ENCODE measurements at regions not wholly inside any gene's neighbourhood (a gene's known extent, or its start where the extent isn't known, plus 50 kb on each side); places are given as distances from the start of the nearest gene placed in this dataset.
A peak's percentile ranks its signal among the peaks of the same experiment; 100 is the strongest.

- H3K4me3 ChIP-seq (ENCODE audit: low read depth, low read length) = no peak overlapping the region
- DNase-seq (ENCODE audit: low read depth) = no peak
- TF ChIP-seq, protein P1, sequence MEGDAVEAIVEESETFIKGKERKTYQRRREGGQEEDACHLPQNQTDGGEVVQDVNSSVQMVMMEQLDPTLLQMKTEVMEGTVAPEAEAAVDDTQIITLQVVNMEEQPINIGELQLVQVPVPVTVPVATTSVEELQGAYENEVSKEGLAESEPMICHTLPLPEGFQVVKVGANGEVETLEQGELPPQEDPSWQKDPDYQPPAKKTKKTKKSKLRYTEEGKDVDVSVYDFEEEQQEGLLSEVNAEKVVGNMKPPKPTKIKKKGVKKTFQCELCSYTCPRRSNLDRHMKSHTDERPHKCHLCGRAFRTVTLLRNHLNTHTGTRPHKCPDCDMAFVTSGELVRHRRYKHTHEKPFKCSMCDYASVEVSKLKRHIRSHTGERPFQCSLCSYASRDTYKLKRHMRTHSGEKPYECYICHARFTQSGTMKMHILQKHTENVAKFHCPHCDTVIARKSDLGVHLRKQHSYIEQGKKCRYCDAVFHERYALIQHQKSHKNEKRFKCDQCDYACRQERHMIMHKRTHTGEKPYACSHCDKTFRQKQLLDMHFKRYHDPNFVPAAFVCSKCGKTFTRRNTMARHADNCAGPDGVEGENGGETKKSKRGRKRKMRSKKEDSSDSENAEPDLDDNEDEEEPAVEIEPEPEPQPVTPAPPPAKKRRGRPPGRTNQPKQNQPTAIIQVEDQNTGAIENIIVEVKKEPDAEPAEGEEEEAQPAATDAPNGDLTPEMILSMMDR (IDR thresholded peaks at IDR 0.05; ENCODE audit: control insufficient read depth, extremely low read depth, insufficient read depth) = no peak
Measured at GRCh38 chr6:22807818-22808217, 238.5 kb downstream of the HDGFL1 start.

DNA sequence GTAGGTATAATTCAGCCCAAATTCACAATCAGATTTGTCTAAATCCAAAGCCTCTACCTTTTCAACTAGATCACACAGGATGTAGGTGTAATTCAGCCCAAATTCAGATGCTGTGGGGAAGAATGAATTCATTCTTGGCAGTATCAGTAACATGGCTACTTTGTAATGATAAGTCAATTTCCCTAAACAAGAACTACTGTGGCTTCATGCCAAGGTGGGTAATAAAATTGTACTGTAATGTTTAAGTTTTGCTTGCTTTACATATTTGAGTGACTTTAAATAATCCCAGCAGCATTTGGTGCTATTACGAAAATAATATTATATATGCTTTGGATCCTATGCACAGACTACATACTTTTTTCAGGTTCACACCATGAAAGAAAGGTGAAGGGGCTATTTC is 239.1 kb downstream of the HDGFL1 start:
- TF ChIP-seq, protein P1 (IDR thresholded peaks at IDR 0.05; ENCODE audit: control insufficient read depth, extremely low read depth, insufficient read depth) = no peak
- DNase-seq (ENCODE audit: low read depth) = peak; percentile 10
- H3K4me3 ChIP-seq (ENCODE audit: low read depth, low read length) = no peak overlapping the region

DNA sequence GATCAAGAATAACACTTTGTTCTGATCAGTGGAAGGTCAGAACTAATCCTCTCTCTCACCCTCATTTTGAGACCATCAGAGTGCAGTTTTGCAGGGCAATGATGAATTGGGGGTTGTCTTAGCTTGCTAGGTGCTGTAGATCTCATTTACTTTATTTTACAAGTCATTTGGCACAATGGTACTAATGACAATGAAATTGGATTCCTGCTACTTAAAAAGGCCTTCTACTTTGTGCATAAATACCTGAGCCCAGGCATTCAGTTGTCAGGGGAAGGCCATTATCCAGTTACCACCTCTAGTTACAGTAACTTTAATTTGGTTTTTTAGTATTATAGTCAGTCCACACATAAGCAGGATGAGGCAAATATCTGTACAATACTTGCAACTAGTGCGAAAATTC is 240.0 kb downstream of the HDGFL1 start:
- TF ChIP-seq, protein P1 (IDR thresholded peaks at IDR 0.05; ENCODE audit: control insufficient read depth, extremely low read depth, insufficient read depth) = no peak
- H3K4me3 ChIP-seq (ENCODE audit: low read depth, low read length) = no peak overlapping the region
- no peak for DNase-seq (ENCODE audit: low read depth)

DNA sequence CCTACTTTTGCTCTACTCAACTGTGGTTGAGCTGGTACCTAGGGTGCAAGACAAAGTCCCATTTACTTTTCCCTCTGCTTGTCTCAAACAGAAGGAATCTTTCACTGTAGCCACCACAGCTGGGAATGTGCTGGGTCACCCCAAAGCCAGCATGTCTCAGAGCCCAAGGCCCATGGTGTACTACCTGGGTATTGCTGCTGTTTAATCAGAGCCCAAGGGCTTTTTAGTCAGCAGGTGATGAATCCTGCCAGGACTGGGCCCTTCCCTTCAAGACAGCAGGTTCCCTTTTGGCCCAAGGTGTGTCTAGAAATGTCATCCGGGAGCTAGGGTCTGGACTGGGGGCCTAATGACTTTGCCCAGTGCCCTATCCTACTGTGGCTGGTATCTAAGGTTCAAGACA is 249.8 kb downstream of the HDGFL1 start:
- TF ChIP-seq, protein P1 (IDR thresholded peaks at IDR 0.05; ENCODE audit: control insufficient read depth, extremely low read depth, insufficient read depth) = no peak
- H3K4me3 ChIP-seq (ENCODE audit: low read depth, low read length) = no peak overlapping the region
- no peak for DNase-seq (ENCODE audit: low read depth)

- DNase-seq (ENCODE audit: low read depth) = peak; percentile 35
- TF ChIP-seq, protein P1 (IDR thresholded peaks at IDR 0.05; ENCODE audit: control insufficient read depth, extremely low read depth, insufficient read depth) = no peak
- H3K4me3 ChIP-seq (ENCODE audit: low read depth, low read length) = no peak overlapping the region
Measured at GRCh38 chr6:22821664-22822320, 252.4 kb downstream of the HDGFL1 start.

- no peak for DNase-seq (ENCODE audit: low read depth)
- TF ChIP-seq, protein P1 (IDR thresholded peaks at IDR 0.05; ENCODE audit: control insufficient read depth, extremely low read depth, insufficient read depth) = no peak
- no peak overlapping the region for H3K4me3 ChIP-seq (ENCODE audit: low read depth, low read length)
Measured at GRCh38 chr6:22825210-22825609, 255.8 kb downstream of the HDGFL1 start.

GRCh38 chr6:22826961-22827360 is 257.6 kb downstream of the HDGFL1 start:
- DNase-seq (ENCODE audit: low read depth) = no peak
- no peak overlapping the region for H3K4me3 ChIP-seq (ENCODE audit: low read depth, low read length)
- TF ChIP-seq, protein P1 (IDR thresholded peaks at IDR 0.05; ENCODE audit: control insufficient read depth, extremely low read depth, insufficient read depth) = no peak

Data from LNCaP clone FGC (cell line).